HG02973 (cell line): ENCODE measurements at regions not wholly inside any gene's neighbourhood (a gene's known extent, or its start where the extent isn't known, plus 50 kb on each side); places are given as distances from the start of the nearest gene placed in this dataset.

Experiments
- ATAC-seq: cut with Tn5 transposase; IDR thresholded peaks from one replicate; pipeline ENCODE4 v1.9.1; 2021; ENCODE audit warnings: moderate library complexity; ENCODE audit not compliant: unreplicated experiment

GRCh38 chr20:22438346-22438745 lies 146.0 kb downstream of the FOXA2 start:
- ATAC-seq = no peak

- no peak for ATAC-seq
These were observed 147.0 kb downstream of the FOXA2 start for GRCh38 chr20:22437354-22437753.

GRCh38 chr20:22431419-22431818 lies 153.0 kb downstream of the FOXA2 start:
- no peak for ATAC-seq

- no peak for ATAC-seq
These were observed 153.6 kb downstream of the FOXA2 start for GRCh38 chr20:22430746-22431168.

- no peak for ATAC-seq
These were observed 154.1 kb downstream of the FOXA2 start for GRCh38 chr20:22430154-22430745.

GRCh38 chr20:22429175-22430153 lies 154.9 kb downstream of the FOXA2 start:
- no peak for ATAC-seq

- ATAC-seq = no peak
These were observed 156.3 kb downstream of the FOXA2 start for GRCh38 chr20:22428051-22428450.

GRCh38 chr20:22426772-22427171 lies 157.6 kb downstream of the FOXA2 start:
- no peak for ATAC-seq

GRCh38 chr20:22425344-22426295 lies 158.8 kb downstream of the FOXA2 start:
- no peak for ATAC-seq

- ATAC-seq = no peak
These were observed 161.1 kb downstream of the FOXA2 start for GRCh38 chr20:22423190-22423832.

- no peak for ATAC-seq
These were observed 164.2 kb downstream of the FOXA2 start for GRCh38 chr20:22420116-22420598.

- ATAC-seq = no peak
These were observed 165.6 kb downstream of the FOXA2 start for GRCh38 chr20:22418738-22419137.

GRCh38 chr20:22414305-22414742 lies 170.0 kb downstream of the FOXA2 start:
- ATAC-seq = no peak

- ATAC-seq = no peak
These were observed 171.1 kb downstream of the FOXA2 start for GRCh38 chr20:22412977-22413868.

GRCh38 chr20:22411627-22412450 lies 172.5 kb downstream of the FOXA2 start:
- no peak for ATAC-seq

- no peak for ATAC-seq
These were observed 173.1 kb downstream of the FOXA2 start for GRCh38 chr20:22411286-22411626.

GRCh38 chr20:22410556-22411130 lies 173.7 kb downstream of the FOXA2 start:
- no peak for ATAC-seq
